ENCODE measurements at regions not wholly inside any gene's neighbourhood (a gene's known extent, or its start where the extent isn't known, plus 50 kb on each side); places are given as distances from the start of the nearest gene placed in this dataset.

DNA sequence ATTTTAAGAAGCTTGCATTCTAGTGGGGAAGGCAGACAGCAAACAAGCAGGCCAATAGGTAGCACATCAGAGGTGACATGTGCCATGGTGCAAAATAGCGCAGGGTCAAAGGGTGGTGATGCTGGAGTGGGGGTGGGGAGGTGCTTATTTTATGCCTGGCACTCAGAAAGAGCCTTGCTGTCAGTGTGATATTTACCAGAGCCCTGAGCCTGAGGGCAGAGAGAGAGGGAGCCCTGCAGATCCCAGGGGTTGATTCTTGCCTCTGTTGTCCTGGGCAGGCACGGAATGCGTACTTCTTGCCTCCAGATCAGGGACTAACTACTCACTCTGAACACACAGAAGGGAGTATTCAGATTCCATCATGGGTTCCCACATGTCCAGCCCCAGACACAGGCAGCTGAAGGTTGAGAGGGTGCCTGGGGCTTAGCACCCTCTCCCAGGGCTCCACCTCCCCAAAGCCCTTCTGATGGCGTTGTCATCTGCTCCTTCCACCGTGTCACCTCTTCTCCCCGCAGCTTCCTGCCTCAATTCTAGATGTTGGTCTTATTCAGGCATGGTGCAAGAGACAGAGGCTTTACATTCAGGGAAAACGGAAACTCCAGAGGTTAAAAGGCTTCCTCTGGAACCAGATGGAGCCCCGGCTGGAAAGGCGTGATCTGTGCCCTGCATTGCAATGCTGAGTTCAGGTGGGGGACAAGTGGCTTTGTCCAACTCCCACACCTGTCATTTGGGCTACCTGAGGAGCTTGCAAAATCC lies 252.3 kb downstream of the HAUS1 start:
- Histone ChIP-seq H2AFZ (no peak overlapping the region), H3K4me2 (no peak overlapping the region), H3K9me3 (ENCODE audit: insufficient read depth, low read depth) (no peaks in the 10 kb centered on the region), H3K27me3 (ENCODE audit: insufficient read depth, low read depth) (no peaks in the 10 kb centered on the region), H3K79me2 (ENCODE audit: low read depth) (peaks cover 23% of the 10 kb centered on the region), H3K4me1 (replicated peaks; ENCODE audit: insufficient read depth) (no peaks in the 10 kb centered on the region), H3K36me3 (ENCODE audit: low read depth) (peaks cover 16% of the 10 kb centered on the region), H3K27ac (no peak overlapping the region), H4K20me1 (ENCODE audit: insufficient read depth) (peaks cover 36% of the 10 kb centered on the region), H3K9me2 (ENCODE audit: insufficient read depth) (no peaks in the 10 kb centered on the region), H3K4me3 (no peak overlapping the region), H3F3A (ENCODE audit: insufficient read depth, low read depth) (no peaks in the 10 kb centered on the region)
- ChIA-PET POLR2A (ENCODE audit: unreplicated experiment) (no interaction called here), CTCF (no interaction called here)
- DNase-seq: no peak
- no peak for TF ChIP-seq CTCF (conservative IDR thresholded peaks at IDR 0.05)
- no peak for TF ChIP-seq EZH2 (IDR thresholded peaks at IDR 0.05; ENCODE audit: low read depth)
- intact Hi-C loops (cut with micrococcal nuclease; ENCODE audit: unreplicated experiment): no loop called here
- no TSS peak for BruUV-seq (replicated peaks)

GRCh38 chr18:46360102-46360699 lies 256.0 kb downstream of the HAUS1 start:
- Histone ChIP-seq H3K9me2 (ENCODE audit: insufficient read depth) (no peaks in the 10 kb centered on the region), H3K36me3 (ENCODE audit: low read depth) (peaks cover 13% of the 10 kb centered on the region; the same call in 1 of the 2 replicates), H3K9me3 (ENCODE audit: insufficient read depth, low read depth) (no peaks in the 10 kb centered on the region), H3K4me3 (no peak overlapping the region), H3K4me2 (no peak overlapping the region), H2AFZ (no peak overlapping the region), H3F3A (ENCODE audit: insufficient read depth, low read depth) (no peaks in the 10 kb centered on the region), H3K79me2 (ENCODE audit: low read depth) (peaks cover 8% of the 10 kb centered on the region; the same call in 1 of the 2 replicates), H3K4me1 (replicated peaks; ENCODE audit: insufficient read depth) (no peaks in the 10 kb centered on the region), H4K20me1 (ENCODE audit: insufficient read depth) (peaks cover 29% of the 10 kb centered on the region), H3K27me3 (ENCODE audit: insufficient read depth, low read depth) (no peaks in the 10 kb centered on the region), H3K27ac (no peak overlapping the region)
- CTCF ChIA-PET: no interaction called here
- BruUV-seq (replicated peaks): no TSS peak
- TF ChIP-seq EZH2 (IDR thresholded peaks at IDR 0.05; ENCODE audit: low read depth): no peak
- no peak for TF ChIP-seq CTCF (conservative IDR thresholded peaks at IDR 0.05)
- DNase-seq: no peak
- POLR2A ChIA-PET (ENCODE audit: unreplicated experiment): no interaction called here
- intact Hi-C loops (cut with micrococcal nuclease; ENCODE audit: unreplicated experiment): no loop called here

DNA sequence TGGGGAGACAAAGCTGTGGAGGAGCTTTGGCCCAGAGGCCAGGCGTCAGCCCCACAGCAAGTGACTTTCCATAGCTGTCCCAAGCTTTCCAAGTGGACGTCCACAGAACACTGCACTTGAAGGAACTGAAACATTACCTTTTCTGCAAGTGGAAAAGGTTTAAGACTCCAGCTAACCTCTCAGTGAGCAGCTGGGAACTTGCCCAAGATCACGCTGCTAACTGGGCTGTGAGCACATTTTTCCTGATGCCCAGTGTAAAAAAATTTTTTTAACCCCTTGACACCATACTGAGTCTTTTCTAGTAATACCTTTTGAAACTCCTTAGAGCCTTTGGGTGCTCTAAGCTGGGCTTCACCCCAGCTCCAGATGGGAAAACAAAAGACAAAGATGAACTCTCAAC lies 256.7 kb downstream of the HAUS1 start:
- no peak for TF ChIP-seq CTCF (conservative IDR thresholded peaks at IDR 0.05)
- no peak for TF ChIP-seq EZH2 (IDR thresholded peaks at IDR 0.05; ENCODE audit: low read depth)
- Histone ChIP-seq H3K4me2 (no peak overlapping the region), H3K27me3 (ENCODE audit: insufficient read depth, low read depth) (no peaks in the 10 kb centered on the region), H3K9me2 (ENCODE audit: insufficient read depth) (no peaks in the 10 kb centered on the region), H3F3A (ENCODE audit: insufficient read depth, low read depth) (no peaks in the 10 kb centered on the region), H3K36me3 (ENCODE audit: low read depth) (peaks cover 13% of the 10 kb centered on the region; the same call in 1 of the 2 replicates), H3K4me1 (replicated peaks; ENCODE audit: insufficient read depth) (no peaks in the 10 kb centered on the region), H3K4me3 (no peak overlapping the region), H3K79me2 (ENCODE audit: low read depth) (0 out of 2 replicates have a peak, but pooled peaks cover 6% of the 10 kb centered on the region), H4K20me1 (ENCODE audit: insufficient read depth) (peaks cover 29% of the 10 kb centered on the region), H2AFZ (no peak overlapping the region), H3K27ac (no peak overlapping the region), H3K9me3 (ENCODE audit: insufficient read depth, low read depth) (no peaks in the 10 kb centered on the region)
- ChIA-PET POLR2A (ENCODE audit: unreplicated experiment) (no interaction called here), CTCF (no interaction called here)
- no peak for DNase-seq
- intact Hi-C loops (cut with micrococcal nuclease; ENCODE audit: unreplicated experiment): no loop called here
- no TSS peak for BruUV-seq (replicated peaks)
